HG02588 (cell line): ENCODE measurements at regions not wholly inside any gene's neighbourhood (a gene's known extent, or its start where the extent isn't known, plus 50 kb on each side); places are given as distances from the start of the nearest gene placed in this dataset.
A peak's percentile ranks its signal among the peaks of the same experiment; 100 is the strongest.

ENCODE experiments used
- ATAC-seq: cut with Tn5 transposase; IDR thresholded peaks from one replicate; pipeline ENCODE4 v1.9.1; 2021; ENCODE audit warnings: mild to moderate bottlenecking, moderate library complexity; ENCODE audit not compliant: unreplicated experiment

DNA sequence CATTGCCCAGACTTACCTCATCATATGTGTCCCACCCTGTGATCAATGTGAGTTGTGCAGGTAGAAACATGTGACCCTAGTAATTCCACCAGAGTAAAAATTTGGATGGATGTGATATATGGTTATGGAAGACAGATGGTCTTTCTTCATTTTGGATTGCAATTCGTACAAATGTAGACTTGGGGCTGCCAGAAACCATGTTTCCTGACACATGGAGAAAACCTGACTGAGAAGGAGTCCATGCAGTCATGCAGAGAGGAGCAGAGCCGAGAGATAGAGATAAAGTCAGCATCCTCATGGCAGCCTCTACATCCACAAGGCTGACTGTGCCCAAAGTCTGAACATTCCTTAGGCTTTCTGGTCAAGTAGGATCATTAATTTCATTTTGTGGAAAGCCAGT lies 678.1 kb upstream of the KIRREL3 start:
- no peak for ATAC-seq

DNA sequence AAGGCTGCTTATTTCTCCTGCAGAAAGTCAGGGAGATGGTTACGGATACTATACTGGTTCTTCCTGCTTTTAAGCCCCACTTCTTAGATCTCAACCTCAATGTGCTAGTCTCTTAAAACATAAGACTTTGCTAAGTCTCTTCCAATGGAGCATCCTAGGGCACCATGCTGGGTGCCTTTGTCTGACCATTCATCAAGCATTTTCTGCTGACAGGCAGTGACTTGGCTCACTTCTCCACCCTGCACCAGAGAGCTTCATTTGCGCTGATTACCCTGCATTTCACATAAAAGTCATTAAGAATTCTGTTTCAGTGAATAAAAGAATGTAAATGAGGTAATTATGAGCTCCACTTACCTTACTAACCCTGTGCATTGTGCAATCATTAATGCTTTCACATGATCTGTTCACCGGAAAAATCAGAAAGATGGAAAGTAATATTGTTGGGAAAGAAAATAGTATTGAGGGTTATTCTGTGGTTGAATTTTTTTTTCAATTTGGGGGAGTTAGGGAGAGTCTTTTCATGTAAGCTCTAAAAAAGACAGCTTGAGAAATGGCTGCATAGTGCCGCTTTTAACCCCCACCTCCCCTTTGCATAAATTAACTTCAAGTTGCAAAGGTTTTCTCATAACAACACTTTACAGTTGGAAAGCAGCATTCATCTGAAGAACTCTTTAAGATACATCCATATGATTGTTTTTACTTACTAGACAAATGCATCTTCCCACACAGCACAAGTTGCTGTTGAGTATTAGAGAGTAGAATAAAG lies 677.3 kb upstream of the KIRREL3 start:
- ATAC-seq: no peak

DNA sequence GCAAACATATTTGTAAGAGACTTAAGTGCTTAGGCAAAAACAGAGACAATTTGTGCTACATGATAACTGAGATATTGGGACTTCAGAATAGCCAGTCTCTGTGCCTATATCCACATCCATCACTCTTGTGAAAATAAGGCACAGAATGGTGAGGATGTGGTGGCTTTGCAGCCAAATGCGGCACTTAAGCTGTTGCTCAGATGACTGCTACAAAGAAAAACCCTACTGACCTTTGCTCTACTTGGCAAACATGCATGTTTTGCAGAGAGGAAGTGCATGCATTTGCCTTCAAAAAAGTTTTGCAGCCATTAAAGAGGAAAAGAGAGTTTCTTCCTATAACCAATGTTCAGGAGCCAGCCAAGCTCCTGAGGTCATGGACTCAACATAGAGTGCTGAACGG lies 675.0 kb upstream of the KIRREL3 start:
- ATAC-seq: no peak

DNA sequence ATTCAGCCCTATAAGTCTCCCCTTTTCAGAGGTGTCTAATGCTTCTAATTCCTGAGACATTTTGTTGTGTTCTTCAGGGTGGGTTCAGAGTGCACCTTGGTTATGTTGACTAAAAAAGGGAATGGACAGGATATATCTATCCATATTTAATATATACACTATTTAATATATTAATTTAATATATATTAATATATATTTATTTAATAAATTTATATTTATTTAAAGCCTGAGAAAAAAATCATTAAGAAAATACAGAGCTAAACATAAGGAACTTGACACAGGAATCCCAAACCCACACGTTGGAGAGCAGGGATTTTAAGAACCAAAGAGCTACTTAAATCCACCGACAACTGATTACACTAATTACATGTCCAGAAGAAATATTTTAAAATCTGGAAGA lies 674.2 kb upstream of the KIRREL3 start:
- ATAC-seq: no peak

DNA sequence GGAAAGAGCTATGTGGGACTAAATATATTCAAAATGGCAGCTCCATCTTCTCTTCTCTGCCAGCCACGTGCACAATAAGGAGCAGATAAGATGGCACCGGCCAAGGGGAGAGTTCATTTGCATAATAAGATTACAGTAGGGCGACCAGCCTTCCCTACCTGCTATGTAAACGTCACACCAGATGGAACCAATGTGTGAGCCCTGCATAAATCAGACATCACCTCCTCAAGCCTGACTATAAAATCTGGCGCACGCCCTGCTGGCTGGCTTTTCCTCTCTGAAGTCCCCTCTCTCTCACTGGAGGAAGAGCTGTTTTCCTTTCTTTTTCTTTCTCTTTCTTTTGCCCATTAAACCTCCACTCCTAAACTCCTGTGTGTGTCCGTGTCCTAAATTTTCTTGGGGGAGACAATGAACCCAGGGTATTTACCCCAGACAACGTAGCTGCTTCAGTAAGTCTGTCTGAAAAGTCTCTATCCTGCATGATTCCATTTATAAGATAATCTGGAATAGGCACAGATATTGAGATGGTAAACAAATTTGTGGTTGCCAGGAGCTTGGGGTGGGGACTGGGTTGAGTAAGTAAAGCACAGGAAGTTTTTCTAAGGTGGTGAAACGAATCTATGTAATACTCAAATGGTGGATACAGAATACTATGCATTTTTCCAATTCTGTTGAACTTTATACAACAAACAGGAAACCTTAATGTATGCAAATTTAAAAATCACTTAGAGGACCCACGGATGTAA lies 670.0 kb upstream of the KIRREL3 start:
- ATAC-seq: no peak

DNA sequence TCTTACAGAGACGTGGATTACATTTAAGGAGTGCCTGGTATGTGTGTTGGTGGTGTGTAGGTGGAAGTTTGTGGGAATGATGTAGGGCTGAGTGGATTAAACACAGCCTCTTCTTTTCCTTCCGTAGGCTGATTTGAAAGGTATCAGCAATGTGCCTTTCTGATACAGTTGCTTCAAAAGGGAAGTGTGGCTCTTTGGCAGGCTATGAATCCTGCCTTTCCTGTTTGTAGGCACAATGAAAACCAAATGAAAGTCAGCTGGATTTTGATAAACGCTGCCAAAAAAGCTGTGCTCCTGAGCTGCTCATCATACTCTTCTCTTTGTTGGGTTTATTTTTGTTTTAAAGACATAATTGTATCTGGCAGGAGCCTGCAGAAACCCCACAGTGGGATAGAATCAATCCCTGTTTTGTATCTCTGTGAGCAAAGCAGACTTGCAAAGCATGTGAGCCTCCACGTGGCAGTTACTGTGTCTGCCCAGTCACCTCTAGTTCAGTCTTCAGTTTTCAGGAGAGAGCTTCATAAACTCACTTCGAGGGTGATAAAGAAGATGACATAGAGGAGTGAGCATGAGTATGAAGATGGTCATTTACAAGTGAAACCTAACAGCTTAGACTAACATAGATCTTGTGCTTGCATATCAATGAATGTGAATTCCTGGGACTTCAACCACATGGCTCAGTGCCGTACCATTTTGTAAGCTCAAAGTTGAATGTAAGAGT lies 655.7 kb upstream of the KIRREL3 start:
- no peak for ATAC-seq

DNA sequence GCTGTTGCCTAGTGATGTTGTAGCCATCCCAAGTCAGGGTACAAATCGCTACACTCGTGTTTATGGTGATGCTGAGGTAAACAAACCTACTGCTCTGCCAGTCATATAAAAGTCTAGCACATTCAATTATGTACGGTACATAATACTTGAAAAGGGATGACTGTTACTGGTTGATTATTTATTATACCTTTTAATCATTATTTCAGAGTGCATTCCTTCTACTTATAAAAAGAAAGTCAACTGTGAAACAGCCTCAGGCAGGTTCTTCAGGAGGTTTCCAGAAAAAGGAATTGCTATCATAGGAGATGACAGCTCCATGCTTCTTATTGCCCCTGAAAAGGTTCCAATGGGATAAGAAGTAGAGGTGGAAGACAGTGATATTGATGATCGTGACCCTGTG lies 652.5 kb upstream of the KIRREL3 start:
- ATAC-seq: no peak

DNA sequence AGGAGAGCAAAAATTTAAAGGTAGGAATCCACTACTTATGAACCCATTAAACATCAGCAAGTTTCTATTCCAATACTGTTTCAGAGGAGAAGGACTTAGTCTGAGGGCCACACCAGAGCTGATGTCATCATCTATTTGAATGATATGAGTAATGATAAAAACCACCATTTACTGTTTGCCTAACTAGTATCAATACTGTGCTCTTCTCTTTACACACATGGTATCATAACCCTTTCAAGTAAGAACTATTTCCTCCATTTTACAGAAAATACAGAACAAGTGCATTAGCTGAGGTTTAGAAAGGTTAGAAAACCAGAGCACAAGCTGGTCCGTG lies 651.3 kb upstream of the KIRREL3 start:
- no peak for ATAC-seq

DNA sequence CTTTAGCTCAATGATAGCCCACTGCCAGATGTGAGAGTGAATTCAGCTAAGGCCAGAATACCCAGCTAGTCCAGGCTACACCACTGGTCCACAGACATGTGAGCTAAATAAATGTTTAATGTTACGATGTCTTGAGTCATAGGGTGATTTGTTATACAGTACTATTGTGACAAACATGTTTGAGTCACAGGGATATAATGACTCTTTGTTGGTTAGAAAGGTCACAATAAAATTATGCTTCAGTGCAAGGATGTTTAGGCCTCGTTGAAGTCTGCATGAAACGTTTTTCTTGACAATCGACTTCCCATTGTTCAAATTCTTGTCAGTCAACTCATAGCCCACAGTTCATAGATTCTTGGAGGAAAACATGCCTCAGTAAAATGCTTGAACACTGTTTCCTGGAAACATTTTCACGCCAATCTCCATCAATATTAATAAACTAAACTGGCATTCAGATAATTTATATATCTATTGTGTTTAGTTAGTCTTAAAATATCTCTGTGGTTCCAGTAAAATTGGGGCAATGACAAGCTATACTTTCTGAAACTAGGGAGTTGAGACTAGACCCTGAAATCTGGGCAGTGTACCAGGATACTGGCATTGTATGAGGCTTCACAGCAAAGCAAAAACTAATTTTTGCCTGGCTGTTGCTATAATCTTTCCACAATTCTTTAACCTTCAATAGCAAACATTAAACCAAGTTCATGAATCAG lies 650.8 kb upstream of the KIRREL3 start:
- ATAC-seq: no peak

DNA sequence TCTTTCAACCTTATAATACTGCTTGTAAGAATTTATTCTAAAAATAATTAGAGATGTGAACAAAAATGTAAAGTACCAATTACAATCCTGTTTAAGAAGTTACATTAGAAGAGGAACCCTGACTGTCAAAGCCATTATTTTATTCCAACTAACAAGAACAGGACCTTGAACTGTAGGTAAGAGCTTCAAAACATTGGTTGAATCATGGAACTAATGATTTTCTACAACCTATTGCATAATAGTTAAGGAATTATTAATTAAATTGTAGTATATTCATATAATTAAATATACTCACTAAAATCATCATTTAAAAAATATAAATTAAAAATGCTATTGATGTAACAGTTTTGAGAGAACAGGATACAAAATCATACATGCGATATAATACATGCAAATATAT lies 649.4 kb upstream of the KIRREL3 start:
- ATAC-seq: no peak

DNA sequence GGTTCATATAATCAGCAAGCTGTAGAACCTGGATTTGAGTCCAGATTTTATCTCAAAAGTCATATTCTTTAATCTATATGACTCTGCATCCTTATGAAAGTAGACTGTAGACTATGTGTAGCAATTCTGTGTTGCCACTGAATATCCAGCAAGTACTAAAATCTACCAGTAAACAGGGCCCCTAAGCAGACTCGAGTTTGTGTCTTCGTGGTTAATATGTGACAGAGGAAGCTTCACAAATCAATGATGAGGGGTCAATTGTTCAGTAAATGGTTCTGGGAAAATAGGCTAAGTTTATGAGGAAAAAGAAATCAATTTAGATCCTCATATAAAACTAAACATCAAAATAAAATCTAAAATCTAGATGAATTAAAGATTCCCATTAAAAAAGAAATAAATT lies 648.5 kb upstream of the KIRREL3 start:
- no peak for ATAC-seq

DNA sequence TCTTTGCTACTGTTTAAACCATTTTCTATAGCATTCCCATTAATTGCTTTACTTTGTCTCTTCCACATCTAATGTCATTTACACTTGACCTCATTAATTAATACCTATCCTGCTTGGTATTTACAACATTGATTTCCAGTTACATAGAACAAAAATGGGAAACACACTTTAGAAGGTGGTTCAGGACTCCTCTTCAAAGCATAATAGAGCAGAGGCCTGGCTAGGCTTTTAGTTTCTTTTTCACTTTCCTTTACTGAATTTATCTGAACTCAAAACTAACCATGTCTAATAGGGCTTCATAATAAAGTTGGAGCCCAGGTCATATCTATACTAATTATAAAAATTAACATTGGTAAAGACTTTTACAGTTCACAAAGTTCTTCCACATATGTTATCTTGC lies 648.0 kb upstream of the KIRREL3 start:
- no peak for ATAC-seq

DNA sequence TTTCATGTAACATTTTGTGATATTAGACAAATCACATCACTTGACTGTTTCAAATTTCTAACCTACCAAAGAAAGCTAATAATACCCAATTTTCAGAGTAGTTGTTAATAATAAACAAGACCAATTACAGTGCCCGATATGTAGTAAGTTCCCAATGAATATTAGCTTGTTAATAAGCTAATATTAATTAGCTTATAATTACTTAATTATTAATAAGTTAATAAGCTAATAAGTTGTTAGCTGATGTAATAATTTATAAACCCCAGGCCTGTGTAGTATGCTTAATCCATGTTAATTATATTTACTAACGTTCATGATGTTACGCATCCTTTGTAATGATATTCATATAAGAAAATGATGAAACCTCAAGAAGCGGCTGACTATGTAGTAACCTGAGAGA lies 643.8 kb upstream of the KIRREL3 start:
- no peak for ATAC-seq

DNA sequence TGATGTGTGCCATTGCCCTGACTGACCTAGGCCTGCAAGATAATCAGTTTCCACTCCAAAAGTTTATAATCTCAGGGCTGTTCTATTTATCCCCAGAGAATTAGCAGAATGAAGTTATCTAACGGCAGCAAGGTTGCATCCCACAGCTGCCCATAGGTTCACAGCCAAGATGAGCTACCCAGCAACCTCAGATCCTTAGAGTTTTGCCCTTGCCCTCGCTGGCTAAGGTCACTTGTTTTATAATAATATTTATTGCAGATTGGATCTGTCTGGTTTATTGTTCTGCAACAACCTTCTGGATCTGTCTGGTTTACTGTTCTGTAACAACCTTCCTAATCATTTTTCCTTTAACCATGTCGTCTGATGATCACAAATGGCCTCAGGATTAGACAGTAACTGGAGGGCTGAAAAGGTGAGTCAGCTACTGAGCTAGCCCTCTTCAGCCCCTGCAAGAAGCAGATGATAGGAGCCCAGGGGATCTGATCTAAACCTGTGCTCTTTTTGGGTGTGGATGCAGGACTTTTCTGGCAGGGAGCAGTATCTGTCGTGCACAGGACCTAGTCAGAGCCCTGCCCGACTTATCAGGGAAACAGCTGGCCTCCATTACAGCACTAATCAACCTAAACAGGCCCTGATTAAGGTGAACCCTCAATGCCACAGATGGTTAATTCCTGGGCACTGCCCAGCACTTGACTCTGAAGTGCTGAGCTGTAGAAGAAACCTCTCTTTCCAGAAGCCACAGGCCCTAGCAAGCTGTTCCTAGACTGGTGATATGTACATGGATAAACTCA lies 642.9 kb upstream of the KIRREL3 start:
- no peak for ATAC-seq

DNA sequence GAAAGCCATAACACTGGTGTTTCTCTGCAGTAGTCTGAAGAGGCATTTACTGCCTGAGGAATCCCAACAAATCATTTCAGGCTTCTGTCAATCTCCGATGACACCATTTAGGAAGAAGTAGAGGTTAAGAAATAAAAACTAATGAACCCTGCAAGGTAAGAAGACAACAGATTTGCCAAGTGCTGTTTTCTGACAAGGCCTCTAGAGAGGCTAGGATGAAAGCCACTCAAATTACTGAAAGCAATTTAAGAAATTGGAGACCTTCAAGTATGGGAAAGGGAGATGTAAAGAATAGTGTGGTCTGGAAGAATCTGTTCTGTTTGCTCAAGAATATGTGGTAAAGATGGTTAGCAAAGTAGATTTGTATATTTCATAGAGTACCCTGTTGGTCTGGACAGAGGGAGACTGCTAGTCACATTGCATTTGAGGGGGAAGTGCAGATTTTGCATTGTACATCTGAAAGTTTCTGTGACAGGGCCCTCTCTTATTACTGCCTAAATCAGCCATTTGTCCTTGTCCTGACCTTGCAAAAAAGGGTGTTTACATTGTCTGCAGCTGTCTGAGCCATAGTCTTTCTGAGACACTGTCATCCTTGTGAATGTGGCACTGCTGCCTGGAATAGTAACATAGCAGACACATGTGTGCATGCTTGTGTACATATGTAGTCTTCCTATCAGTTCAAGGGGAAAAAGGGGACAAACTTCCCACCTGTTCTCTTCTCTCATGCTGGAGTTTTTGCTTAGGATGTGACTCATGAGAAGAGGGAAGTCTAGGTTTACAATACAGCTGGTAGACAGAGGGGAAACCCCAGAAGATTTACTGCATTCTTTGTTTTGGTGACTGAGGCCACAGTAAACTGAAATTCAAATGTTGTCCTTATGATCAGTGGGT lies 640.2 kb upstream of the KIRREL3 start:
- peak; percentile 63 for ATAC-seq

DNA sequence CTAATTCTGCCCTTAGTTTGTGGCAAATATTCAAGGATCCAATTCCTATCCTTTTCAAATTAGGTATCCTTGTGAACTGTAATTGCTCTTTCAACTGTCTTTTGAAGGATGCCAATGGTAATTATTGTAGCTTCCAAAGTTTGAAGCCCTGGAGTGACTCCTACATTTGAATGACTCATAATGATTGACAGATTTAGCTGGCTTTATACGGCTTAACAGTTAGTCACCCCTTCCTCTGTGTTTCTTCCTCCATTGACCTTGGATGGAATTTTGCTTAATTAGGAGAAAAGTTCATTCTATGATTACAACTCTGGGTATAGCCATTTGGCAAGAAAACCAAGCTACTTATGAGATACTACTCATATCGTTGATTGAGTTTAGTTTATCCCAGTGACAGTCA lies 639.3 kb upstream of the KIRREL3 start:
- ATAC-seq: no peak

DNA sequence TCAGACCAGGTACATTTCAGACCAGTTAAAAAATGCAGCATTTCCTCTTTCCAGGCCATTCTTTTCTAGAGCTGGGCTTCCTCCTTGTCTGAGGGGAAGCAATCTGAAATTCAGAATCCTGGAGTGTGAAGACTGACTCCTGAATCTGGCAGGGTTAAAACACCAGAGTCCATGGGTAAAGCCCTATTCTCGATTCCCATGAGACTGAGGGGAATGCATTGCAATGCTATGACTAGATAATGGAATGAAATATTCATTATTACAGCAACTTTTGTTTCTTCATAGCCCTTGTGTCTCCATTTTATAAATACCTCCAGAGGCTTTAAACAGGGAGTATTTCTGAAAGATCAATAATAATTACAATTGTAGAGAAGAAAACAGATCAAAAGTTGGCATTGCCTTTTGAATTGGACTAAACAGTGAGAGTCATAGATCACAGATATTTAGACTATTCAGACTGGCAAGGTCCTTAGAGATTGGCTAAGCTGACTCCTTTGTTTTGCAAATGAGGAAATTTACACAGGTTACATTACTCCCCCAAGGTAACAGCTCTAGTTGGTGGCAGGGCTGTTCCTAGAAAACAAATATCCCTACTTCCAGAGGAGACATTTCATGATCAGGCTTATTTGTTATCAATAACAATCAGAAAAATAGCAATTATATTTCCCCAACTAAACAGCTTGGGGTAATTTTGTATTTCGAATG lies 632.6 kb upstream of the KIRREL3 start:
- no peak for ATAC-seq

DNA sequence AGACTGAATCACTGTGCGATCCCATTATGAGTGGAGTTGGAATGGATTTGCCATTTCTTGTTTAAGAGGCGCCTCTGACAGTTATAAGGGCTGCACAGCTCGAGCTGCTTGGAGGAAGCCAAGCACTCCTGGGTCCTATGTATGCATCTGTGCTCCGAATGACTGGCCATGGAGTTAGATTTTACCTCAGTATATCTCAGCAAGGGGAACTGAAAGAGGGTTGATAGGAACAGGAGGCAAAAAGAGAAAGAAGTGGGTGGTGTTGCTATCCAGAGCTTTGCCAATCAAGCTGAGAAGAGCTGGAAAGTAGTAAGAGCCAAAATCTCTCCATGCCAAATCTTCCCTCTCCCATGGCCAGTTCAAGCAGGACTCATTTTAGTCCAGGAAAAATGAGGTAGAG lies 632.0 kb upstream of the KIRREL3 start:
- no peak for ATAC-seq

DNA sequence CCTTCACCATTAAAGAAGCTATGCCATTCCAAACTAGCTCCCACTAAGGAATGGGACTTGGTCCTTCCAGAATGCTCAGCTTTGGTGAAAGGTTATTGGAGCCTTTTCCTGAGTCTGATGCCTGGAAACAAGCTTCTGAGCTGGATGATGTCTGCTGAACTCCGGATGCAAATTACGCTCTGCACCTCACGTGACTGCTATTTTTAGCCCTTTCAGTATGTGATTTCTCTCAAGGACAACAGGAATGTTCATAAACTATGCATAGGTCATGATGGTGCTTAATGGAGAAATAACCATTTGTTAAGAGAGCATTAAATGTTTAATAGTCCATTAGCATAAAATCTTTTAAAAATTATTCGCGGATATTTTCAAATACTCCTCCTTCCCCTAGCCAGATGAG lies 631.4 kb upstream of the KIRREL3 start:
- ATAC-seq: no peak
